ENCODE measurements at regions not wholly inside any gene's neighbourhood (a gene's known extent, or its start where the extent isn't known, plus 50 kb on each side); places are given as distances from the start of the nearest gene placed in this dataset.

GRCh38 chr6:68008445-68008844 is 626.6 kb upstream of the ADGRB3 start:
- POLR2A ChIA-PET (ENCODE audit: partially characterized antibody): no interaction called here
- peak; percentile 39 for FAIRE-seq
- no peak overlapping the region for H2AK5ac ChIP-seq (ENCODE audit: low read depth, low read length)

More at GRCh38 chr6:68008445-68008844, 626.6 kb upstream of the ADGRB3 start:
- Histone ChIP-seq H3K4me1 (replicated peaks in 1 of 4; ENCODE audit: control insufficient read depth in 3 of 4, insufficient read depth in 4 of 4, low read length in 3 of 4) (no peaks in the 10 kb centered on the region), H3K36me3 (ENCODE audit: control insufficient read depth in 2 of 4, insufficient read depth in 4 of 4, low read length in 3 of 4) (no peaks in the 10 kb centered on the region), H3K23me2 (ENCODE audit: low read depth, low read length) (no peaks in the 10 kb centered on the region), H4K20me1 (replicated peaks in 1 of 2; ENCODE audit: control insufficient read depth in 1 of 2, insufficient read depth in 2 of 2, low read length in 2 of 2) (no peaks in the 10 kb centered on the region), H3K23ac (ENCODE audit: insufficient read length) (no peak overlapping the region), H3K56ac (replicated peaks; ENCODE audit: insufficient read length, low read depth, low read length) (no peak overlapping the region), H3K79me2 (ENCODE audit: control insufficient read depth in 1 of 2, insufficient read depth in 2 of 2, low read length in 2 of 2) (no peaks in the 10 kb centered on the region), H2BK15ac (ENCODE audit: low read length) (no peak overlapping the region), H3K9me3 (ENCODE audit: insufficient read depth in 2 of 2, low read depth in 1 of 2, low read length in 1 of 2) (no peaks in the 10 kb centered on the region; a peak in 1 of 4 replicates), H2BK5ac (ENCODE audit: low read depth, low read length) (no peak overlapping the region), H3K27ac (ENCODE audit: low read depth, low read length) (no peak overlapping the region), H2AFZ (ENCODE audit: low read length) (no peak overlapping the region), H3K27me3 (replicated peaks in 1 of 4; ENCODE audit: control insufficient read depth in 3 of 4, extremely low read depth in 1 of 4, insufficient read depth in 3 of 4, low read length in 3 of 4) (no peaks in the 10 kb centered on the region), H2BK20ac (ENCODE audit: low read length) (no peak overlapping the region), H3K18ac (ENCODE audit: extremely low read depth, low read length) (no peak overlapping the region), H3K14ac (ENCODE audit: insufficient read length) (no peak overlapping the region), H3K9ac (replicated peaks in 1 of 4; ENCODE audit: extremely low read depth in 1 of 4, low read depth in 3 of 4, low read length in 3 of 4) (no peak overlapping the region), H4K5ac (ENCODE audit: insufficient read length, low read depth, low read length) (no peak overlapping the region), H3K4me3 (ENCODE audit: extremely low read depth in 1 of 4, insufficient read depth in 2 of 4, low read depth in 3 of 4, low read length in 4 of 4) (no peak overlapping the region), H2BK12ac (ENCODE audit: low read depth, low read length) (no peak overlapping the region), H4K91ac (replicated peaks; ENCODE audit: insufficient read length, low read length) (no peak overlapping the region), H2BK120ac (replicated peaks; ENCODE audit: low read depth, low read length) (no peak overlapping the region), H4K8ac (ENCODE audit: extremely low read depth, insufficient read depth, low read length) (no peak overlapping the region), H3K79me1 (ENCODE audit: low read depth, low read length) (no peaks in the 10 kb centered on the region), H3K4ac (replicated peaks; ENCODE audit: insufficient read length, low read depth, low read length) (no peak overlapping the region), H3K4me2 (ENCODE audit: insufficient read depth in 1 of 2, low read depth in 2 of 2, low read length in 2 of 2) (no peak overlapping the region)
- WGBS, 2 experiments (ENCODE audit: extremely low coverage in 1 of 2, insufficient coverage in 1 of 2, insufficient read length in 1 of 2, insufficient replicate concordance in 2 of 2, low coverage in 1 of 2, low lambda C conversion rate in 2 of 2, missing lambda C conversion rate in 1 of 2): 90% methylated on average over 2 of the region's 2 CpGs; no CpG with 5 or more reads in 1 of the 2 experiments
- CTCF ChIA-PET (ENCODE audit: partially characterized antibody): no interaction called here
- TF ChIP-seq ATF2 (IDR thresholded peaks at IDR 0.05; ENCODE audit: low read length) (no peak), SUZ12 (IDR thresholded peaks at IDR 0.05; ENCODE audit: low read length) (no peak)
- DNase-seq (ENCODE audit: low read depth in 1 of 2, low spot score in 2 of 2): no peak

Measured in H1 (cell line).